ENCODE measurements at regions not wholly inside any gene's neighbourhood (a gene's known extent, or its start where the extent isn't known, plus 50 kb on each side); places are given as distances from the start of the nearest gene placed in this dataset.

GRCh38 chr10:36903040-36903439 lies 222.4 kb upstream of the ANKRD30A start:
- TF ChIP-seq EP300 (IDR thresholded peaks at IDR 0.05), result no peak
- TF ChIP-seq POLR2AphosphoS5 (IDR thresholded peaks at IDR 0.05), result no peak
- no peak for TF ChIP-seq POLR2A (IDR thresholded peaks at IDR 0.05)
- no peak for TF ChIP-seq CTCF (IDR thresholded peaks at IDR 0.05)
